Neural cell (in vitro differentiated cells): ENCODE measurements at regions not wholly inside any gene's neighbourhood (a gene's known extent, or its start where the extent isn't known, plus 50 kb on each side); places are given as distances from the start of the nearest gene placed in this dataset.
"Not testable (repeated sequence)": the region's sequence is repeated elsewhere in the genome, so short reads cannot be mapped to it uniquely, and the experiment has no call there.

Source experiments
- EZH2 ChIP-seq: fragments of 200-600, 300-800 bp; shearing (Covaris generic), sonication (generic); IDR thresholded peaks from 2 replicates; pipeline ENCODE4 v1.6.1; 2014; ENCODE audit warnings: antibody characterized with exemption, low read length, borderline replicate concordance, mild to moderate bottlenecking; ENCODE audit not compliant: insufficient read depth, poor library complexity, severe bottlenecking
- MXI1 ChIP-seq: fragments of 450-650 bp; conservative IDR thresholded peaks from 2 replicates; pipeline ENCODE4 v1.6.1; 2014; ENCODE audit warnings: antibody characterized with exemption, mild to moderate bottlenecking; ENCODE audit not compliant: poor library complexity, severe bottlenecking
- RAD21 ChIP-seq: fragments of 450-650 bp; conservative IDR thresholded peaks from 2 replicates; pipeline ENCODE4 v1.6.1; 2014; ENCODE audit warnings: antibody characterized with exemption, mild to moderate bottlenecking, moderate library complexity
- TF ChIP-seq, protein P1 (sequence below): fragments of 450-650 bp; IDR thresholded peaks from 2 replicates; pipeline ENCODE4 v1.5.1; 2014; ENCODE audit warnings: antibody characterized with exemption, mild to moderate bottlenecking, moderate library complexity; ENCODE audit not compliant: poor library complexity, severe bottlenecking

DNA sequence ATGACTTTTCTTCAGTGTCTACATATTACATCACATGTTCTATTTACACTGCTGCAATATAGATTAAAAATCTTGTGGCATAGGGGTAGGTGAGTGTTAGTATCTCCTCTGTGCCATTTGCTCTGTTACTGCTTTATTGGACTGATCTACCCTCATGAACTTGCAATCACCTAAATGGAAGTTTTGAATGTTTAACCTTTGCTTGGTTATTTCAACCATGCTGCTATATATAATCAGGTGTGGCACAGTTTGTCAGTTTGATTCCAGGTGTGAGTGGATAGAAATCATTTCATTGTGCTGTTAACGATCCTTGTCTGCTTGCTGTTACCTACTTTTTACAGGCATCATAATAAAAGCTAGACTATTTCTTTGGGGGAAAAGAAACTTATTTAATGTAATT is 157.1 kb upstream of the APOOL start:
- TF ChIP-seq, protein P1, sequence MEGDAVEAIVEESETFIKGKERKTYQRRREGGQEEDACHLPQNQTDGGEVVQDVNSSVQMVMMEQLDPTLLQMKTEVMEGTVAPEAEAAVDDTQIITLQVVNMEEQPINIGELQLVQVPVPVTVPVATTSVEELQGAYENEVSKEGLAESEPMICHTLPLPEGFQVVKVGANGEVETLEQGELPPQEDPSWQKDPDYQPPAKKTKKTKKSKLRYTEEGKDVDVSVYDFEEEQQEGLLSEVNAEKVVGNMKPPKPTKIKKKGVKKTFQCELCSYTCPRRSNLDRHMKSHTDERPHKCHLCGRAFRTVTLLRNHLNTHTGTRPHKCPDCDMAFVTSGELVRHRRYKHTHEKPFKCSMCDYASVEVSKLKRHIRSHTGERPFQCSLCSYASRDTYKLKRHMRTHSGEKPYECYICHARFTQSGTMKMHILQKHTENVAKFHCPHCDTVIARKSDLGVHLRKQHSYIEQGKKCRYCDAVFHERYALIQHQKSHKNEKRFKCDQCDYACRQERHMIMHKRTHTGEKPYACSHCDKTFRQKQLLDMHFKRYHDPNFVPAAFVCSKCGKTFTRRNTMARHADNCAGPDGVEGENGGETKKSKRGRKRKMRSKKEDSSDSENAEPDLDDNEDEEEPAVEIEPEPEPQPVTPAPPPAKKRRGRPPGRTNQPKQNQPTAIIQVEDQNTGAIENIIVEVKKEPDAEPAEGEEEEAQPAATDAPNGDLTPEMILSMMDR = not testable (repeated sequence)
- TF ChIP-seq RAD21, EZH2, MXI1: not testable (repeated sequence)
